HG02981 (cell line): ENCODE measurements at regions not wholly inside any gene's neighbourhood (a gene's known extent, or its start where the extent isn't known, plus 50 kb on each side); places are given as distances from the start of the nearest gene placed in this dataset.
"Not testable (repeated sequence)": the region's sequence is repeated elsewhere in the genome, so short reads cannot be mapped to it uniquely, and the experiment has no call there.

Experiments used
- ATAC-seq: cut with Tn5 transposase; IDR thresholded peaks from one replicate; pipeline ENCODE4 v1.9.1; 2021; ENCODE audit warnings: mild to moderate bottlenecking, moderate library complexity; ENCODE audit not compliant: unreplicated experiment

- no peak for ATAC-seq
Measured at GRCh38 chr1:192418552-192419285, 101.9 kb downstream of the RGS21 start.

- ATAC-seq, result no peak
Measured at GRCh38 chr1:192430644-192431043, 113.9 kb downstream of the RGS21 start.

- no peak for ATAC-seq
Measured at GRCh38 chr1:192435704-192436103, 118.9 kb downstream of the RGS21 start.

- no peak for ATAC-seq
Measured at GRCh38 chr1:192436441-192437078, 119.8 kb downstream of the RGS21 start.

- ATAC-seq, result no peak
Measured at GRCh38 chr1:192438737-192439136, 121.9 kb downstream of the RGS21 start.

- no peak for ATAC-seq
Measured at GRCh38 chr1:192439373-192440025, 122.7 kb downstream of the RGS21 start.

- no peak for ATAC-seq
Measured at GRCh38 chr1:192441492-192441891, 124.7 kb downstream of the RGS21 start.

GRCh38 chr1:192442736-192443135, 125.9 kb downstream of the RGS21 start:
- ATAC-seq, result no peak

- ATAC-seq, result no peak
Measured at GRCh38 chr1:192443616-192444015, 126.8 kb downstream of the RGS21 start.

GRCh38 chr1:192445241-192445640, 128.4 kb downstream of the RGS21 start:
- ATAC-seq, result no peak

GRCh38 chr1:192445839-192446489, 129.2 kb downstream of the RGS21 start:
- peak; percentile 71 for ATAC-seq

- no peak for ATAC-seq
Measured at GRCh38 chr1:192448026-192448578, 127.5 kb upstream of the RGS1 start.

GRCh38 chr1:192453360-192453992, 122.1 kb upstream of the RGS1 start:
- no peak for ATAC-seq

- ATAC-seq, result no peak
Measured at GRCh38 chr1:192459467-192459866, 116.1 kb upstream of the RGS1 start.

GRCh38 chr1:192461684-192462083, 113.9 kb upstream of the RGS1 start:
- ATAC-seq, result no peak

GRCh38 chr1:192462616-192463015, 113.0 kb upstream of the RGS1 start:
- no peak for ATAC-seq

- ATAC-seq, result no peak
Measured at GRCh38 chr1:192463661-192464060, 111.9 kb upstream of the RGS1 start.

GRCh38 chr1:192465221-192465620, 110.4 kb upstream of the RGS1 start:
- ATAC-seq, result not testable (repeated sequence)

- no peak for ATAC-seq
Measured at GRCh38 chr1:192474080-192474683, 101.4 kb upstream of the RGS1 start.

- ATAC-seq, result no peak
Measured at GRCh38 chr1:192475329-192475728, 100.2 kb upstream of the RGS1 start.
